ENCODE measurements at regions not wholly inside any gene's neighbourhood (a gene's known extent, or its start where the extent isn't known, plus 50 kb on each side); places are given as distances from the start of the nearest gene placed in this dataset.

DNA sequence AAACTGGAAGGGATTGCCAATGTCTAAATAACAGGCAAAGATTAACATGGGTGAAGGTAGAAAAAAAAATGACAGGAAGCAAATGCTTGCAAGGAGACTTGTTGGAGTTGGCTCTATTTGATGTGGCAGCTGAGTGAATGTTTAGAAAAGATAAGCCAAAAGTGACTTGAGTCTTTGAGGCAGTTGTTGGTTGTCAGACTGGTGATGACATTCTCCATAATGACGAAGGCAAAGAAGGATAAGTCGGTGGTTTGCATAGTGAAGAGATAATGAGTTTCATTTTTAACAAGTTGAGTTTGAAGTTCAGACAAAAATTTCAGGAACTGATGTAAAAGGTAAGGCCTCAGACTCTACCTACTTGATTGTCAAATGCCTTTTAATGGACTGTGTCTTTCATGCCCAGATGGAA lies 704.1 kb upstream of the SGO1 start:
- TF ChIP-seq, protein P1, sequence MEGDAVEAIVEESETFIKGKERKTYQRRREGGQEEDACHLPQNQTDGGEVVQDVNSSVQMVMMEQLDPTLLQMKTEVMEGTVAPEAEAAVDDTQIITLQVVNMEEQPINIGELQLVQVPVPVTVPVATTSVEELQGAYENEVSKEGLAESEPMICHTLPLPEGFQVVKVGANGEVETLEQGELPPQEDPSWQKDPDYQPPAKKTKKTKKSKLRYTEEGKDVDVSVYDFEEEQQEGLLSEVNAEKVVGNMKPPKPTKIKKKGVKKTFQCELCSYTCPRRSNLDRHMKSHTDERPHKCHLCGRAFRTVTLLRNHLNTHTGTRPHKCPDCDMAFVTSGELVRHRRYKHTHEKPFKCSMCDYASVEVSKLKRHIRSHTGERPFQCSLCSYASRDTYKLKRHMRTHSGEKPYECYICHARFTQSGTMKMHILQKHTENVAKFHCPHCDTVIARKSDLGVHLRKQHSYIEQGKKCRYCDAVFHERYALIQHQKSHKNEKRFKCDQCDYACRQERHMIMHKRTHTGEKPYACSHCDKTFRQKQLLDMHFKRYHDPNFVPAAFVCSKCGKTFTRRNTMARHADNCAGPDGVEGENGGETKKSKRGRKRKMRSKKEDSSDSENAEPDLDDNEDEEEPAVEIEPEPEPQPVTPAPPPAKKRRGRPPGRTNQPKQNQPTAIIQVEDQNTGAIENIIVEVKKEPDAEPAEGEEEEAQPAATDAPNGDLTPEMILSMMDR (IDR thresholded peaks at IDR 0.05; ENCODE audit: low read length) = no peak
- no peak for TF ChIP-seq EZH2 (optimal IDR thresholded peaks at IDR 0.05; ENCODE audit: low read depth, low read length)
